ENCODE measurements at regions not wholly inside any gene's neighbourhood (a gene's known extent, or its start where the extent isn't known, plus 50 kb on each side); places are given as distances from the start of the nearest gene placed in this dataset.
"Not testable (repeated sequence)": the region's sequence is repeated elsewhere in the genome, so short reads cannot be mapped to it uniquely, and the experiment has no call there.

DNA sequence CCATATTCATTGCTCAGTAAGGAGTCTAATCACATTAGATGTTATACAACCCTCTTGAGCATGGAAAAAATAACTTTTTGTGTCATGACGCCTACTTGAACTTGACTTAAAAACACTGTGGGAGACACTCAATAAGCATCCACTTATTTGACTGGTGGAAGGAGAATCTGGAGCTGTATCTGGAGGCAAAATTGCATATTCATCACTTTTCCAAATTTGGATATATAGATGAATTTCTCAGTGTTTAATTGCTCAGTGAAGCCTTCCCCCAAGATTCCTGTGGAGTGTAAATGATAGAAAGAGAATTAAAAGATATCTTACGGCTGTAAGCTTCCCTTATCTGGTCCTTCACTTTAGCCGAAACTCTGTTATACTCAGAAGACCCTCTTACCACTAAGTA lies 610.7 kb upstream of the ADGRL2 start:
- DNase-seq = no peak
- Mint-ChIP-seq H3K27me3 (no peaks in the 10 kb centered on the region), H3K36me3 (ENCODE audit: low read depth) (no peaks in the 10 kb centered on the region), H3K9me3 (peaks cover 3% of the 10 kb centered on the region), H3K4me1 (no peaks in the 10 kb centered on the region), H3K4me3 (no peak overlapping the region), H3K27ac (no peak overlapping the region)
- POLR2A ChIA-PET = no interaction called here
- CTCF ChIA-PET = no interaction called here

DNA sequence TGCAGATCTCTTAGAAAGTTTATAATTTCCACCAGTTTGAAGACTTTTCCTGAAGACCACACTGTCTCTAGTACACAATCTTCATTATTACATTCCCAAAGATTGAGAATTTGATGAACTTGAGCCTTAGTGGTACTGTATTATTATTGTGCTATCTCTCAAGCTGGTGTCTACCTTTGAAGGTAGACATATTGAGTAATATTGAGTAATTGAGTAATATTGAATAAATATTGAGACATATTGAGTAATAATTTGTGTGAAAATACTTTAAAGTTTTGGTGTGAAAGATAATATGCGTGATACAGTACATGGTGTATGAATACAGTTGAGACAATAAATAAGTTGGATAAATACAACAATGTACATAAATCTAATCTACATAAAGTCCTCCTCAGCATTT lies 613.1 kb upstream of the ADGRL2 start:
- no peaks in the 10 kb centered on the region for H3K27me3 Mint-ChIP-seq
- no peaks in the 10 kb centered on the region for H3K4me1 Mint-ChIP-seq
- no peak for DNase-seq
- H3K36me3 Mint-ChIP-seq (ENCODE audit: low read depth) = no peaks in the 10 kb centered on the region
- H3K27ac Mint-ChIP-seq = no peak overlapping the region
- ChIA-PET CTCF (no interaction called here), POLR2A (no interaction called here)
- H3K9me3 Mint-ChIP-seq = peaks cover 2% of the 10 kb centered on the region
- H3K4me3 Mint-ChIP-seq = no peak overlapping the region

DNA sequence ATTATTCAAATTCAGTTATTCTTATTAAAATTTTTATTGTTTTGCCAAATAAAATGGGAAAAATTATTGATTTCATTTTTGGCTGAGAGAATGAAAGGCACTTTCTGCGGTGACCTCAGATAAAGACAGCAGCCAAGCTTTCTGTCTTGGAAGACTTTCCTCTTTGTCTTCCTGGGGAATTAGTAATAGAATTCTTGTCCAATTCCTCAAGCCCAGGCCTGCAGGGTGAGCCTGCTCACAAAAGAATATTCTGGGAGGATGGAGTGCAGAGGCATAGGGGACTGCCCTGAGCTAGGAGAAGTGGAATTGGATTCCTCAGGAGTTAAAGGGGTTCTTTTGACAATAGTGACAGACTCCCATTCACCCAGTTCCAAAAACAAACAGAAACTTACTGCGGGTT lies 614.5 kb upstream of the ADGRL2 start:
- no peaks in the 10 kb centered on the region for H3K27me3 Mint-ChIP-seq
- no peak overlapping the region for H3K27ac Mint-ChIP-seq
- DNase-seq = no peak
- POLR2A ChIA-PET = no interaction called here
- H3K36me3 Mint-ChIP-seq (ENCODE audit: low read depth) = no peaks in the 10 kb centered on the region
- H3K4me1 Mint-ChIP-seq = no peaks in the 10 kb centered on the region
- CTCF ChIA-PET = no interaction called here
- H3K4me3 Mint-ChIP-seq = no peak overlapping the region
- peaks cover 2% of the 10 kb centered on the region for H3K9me3 Mint-ChIP-seq

DNA sequence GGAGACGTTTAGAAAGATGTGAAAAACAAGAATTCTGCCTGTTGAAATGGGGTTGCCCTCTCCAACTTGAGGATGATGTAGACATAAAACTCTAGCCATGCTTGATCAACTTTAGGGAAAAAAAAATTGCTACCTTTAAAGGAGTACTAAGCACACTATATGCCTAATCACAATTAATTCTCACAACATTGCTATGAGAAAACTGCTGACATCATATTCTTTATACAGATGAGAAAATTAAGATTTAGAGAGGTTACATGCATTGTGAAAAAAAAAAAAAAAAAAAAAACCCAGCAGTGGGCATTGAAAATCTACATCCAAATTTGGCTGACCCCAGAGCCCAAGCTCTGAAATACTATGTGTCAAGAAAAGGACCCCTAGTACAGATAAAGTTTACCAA lies 617.2 kb upstream of the ADGRL2 start:
- CTCF ChIA-PET = interaction anchor here (1.0 kb wide), 1 partner anchor 9 kb away, joined by 3 read pairs; no protein-coding TSS in a partner anchor
- no peak for DNase-seq
- Mint-ChIP-seq H3K36me3 (ENCODE audit: low read depth) (no peaks in the 10 kb centered on the region), H3K27ac (no peak overlapping the region), H3K27me3 (no peaks in the 10 kb centered on the region), H3K4me3 (no peak overlapping the region), H3K9me3 (peaks cover 5% of the 10 kb centered on the region), H3K4me1 (no peaks in the 10 kb centered on the region)
- POLR2A ChIA-PET = no interaction called here

DNA sequence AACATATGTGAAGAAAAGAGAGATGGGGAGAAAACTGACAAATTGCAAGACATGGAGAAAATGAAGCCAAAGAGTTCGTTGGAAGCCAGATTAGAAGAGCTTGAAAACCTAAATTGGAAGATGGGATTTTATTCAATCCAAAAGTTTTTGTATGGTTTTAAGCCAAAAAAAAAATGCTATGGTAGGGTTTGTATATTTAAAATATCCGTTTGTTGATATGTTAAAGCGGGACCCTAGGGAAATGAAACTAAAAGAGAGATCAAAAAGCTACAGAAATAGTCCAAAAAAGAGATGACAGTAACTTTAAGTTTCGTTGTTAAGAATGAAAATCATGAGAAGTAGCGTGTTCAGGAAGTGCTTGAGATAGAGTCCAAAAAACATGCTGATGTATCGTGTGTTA lies 617.7 kb upstream of the ADGRL2 start:
- no peaks in the 10 kb centered on the region for H3K27me3 Mint-ChIP-seq
- no peaks in the 10 kb centered on the region for H3K36me3 Mint-ChIP-seq (ENCODE audit: low read depth)
- DNase-seq = no peak
- POLR2A ChIA-PET = no interaction called here
- no peaks in the 10 kb centered on the region for H3K4me1 Mint-ChIP-seq
- peaks cover 5% of the 10 kb centered on the region for H3K9me3 Mint-ChIP-seq
- no peak overlapping the region for H3K4me3 Mint-ChIP-seq
- CTCF ChIA-PET = interaction anchor here (1.0 to 1.2 kb wide), 2 partner anchors 9 to 12 kb away, joined by 3 to 4 read pairs; no protein-coding TSS in a partner anchor
- H3K27ac Mint-ChIP-seq = no peak overlapping the region

DNA sequence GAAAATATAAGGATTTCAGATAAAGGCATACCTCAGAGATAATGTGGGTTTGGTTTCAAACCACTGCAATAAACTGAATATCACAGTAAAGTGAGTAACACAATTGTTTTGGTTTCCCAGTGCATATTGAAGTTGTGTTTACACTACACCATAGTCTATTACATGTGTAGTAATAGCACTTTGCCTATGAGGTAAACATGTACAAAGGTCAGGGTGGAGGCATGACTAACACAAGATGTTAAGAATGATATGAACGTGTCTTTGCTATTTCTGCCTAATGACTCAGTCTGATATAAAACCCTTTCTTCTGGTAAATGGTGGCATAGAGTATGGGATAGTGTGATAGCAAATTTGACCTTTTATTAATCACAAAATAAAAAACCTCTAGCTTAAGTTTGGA lies 621.5 kb upstream of the ADGRL2 start:
- POLR2A ChIA-PET = no interaction called here
- CTCF ChIA-PET = no interaction called here
- no peaks in the 10 kb centered on the region for H3K4me1 Mint-ChIP-seq

DNA sequence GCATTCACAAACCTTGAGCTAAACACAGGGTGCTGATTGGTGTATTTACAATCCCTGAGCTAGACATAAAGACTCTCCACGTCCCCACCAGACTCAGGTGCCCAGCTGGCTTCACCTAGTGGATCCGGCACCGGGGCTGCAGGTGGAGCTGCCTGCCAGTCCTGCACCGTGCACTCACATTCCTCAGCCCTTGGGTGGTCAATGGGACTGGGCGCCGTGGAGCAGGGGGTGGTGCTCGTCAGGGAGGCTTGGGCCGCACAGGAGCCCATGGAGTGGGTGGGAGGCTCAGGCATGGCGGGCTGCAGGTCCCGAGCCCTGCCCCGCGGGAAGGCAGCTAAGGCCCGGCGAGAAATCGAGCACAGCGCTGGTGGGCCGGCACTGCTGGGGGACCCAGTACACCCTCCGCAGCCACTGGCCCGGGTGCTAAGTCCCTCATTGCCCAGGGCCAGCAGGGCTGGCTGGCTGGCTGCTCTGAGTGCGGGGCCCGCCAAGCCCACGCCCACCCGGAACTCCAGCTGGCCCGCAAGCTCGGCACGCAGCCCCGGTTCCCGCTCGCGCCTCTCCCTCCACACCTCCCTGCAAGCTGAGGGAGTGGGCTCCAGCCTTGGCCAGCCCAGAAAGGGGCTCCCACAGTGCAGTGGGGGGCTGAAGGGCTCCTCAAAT lies 622.2 kb upstream of the ADGRL2 start:
- POLR2A ChIA-PET; H3K36me3 Mint-ChIP-seq (ENCODE audit: low read depth); CTCF ChIA-PET; H3K4me1 Mint-ChIP-seq; H3K27me3 Mint-ChIP-seq; H3K9me3 Mint-ChIP-seq; DNase-seq; H3K27ac Mint-ChIP-seq; H3K4me3 Mint-ChIP-seq: not testable (repeated sequence)

More for the DNA sequence above, 621.5 kb upstream of the ADGRL2 start:
- Mint-ChIP-seq H3K36me3 (ENCODE audit: low read depth) (no peaks in the 10 kb centered on the region), H3K27me3 (no peaks in the 10 kb centered on the region), H3K9me3 (peaks cover 6% of the 10 kb centered on the region), H3K4me3 (no peak overlapping the region), H3K27ac (no peak overlapping the region)
- no peak for DNase-seq

DNA sequence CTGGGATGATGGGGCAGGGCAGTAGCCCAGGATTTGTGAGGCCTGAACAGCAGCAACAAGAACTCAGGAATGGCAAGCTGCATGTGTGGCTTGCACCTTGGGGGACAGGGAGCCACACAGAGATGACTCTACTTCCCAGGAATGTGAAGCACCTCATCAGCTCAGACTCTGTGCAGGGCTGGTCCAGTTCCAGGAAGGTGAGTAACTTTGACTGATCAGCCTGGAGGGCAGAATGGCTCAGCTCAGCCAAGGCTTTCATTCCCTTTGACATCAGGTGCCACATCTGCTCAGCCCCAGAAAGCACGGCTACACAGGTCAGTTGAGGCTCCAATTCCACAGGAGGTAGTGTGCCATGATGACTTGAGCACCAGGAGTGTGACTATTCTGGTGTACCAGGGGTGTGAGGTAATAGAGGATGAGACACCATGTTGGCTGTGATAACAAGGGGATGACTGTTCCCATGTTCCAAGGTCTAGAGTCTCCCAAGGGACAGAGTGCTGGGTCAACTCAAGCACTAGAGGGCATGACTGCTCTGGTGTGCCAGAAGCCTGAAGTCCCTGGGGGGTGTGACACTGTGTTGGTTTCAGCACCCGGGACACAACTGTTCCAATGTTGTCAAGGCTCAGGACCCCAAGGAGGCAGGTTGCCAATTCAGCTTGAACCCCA lies 625.8 kb upstream of the ADGRL2 start:
- Mint-ChIP-seq H3K27me3 (no peaks in the 10 kb centered on the region), H3K27ac (no peak overlapping the region), H3K4me3 (no peak overlapping the region), H3K9me3 (peaks cover 9% of the 10 kb centered on the region), H3K4me1 (no peaks in the 10 kb centered on the region), H3K36me3 (ENCODE audit: low read depth) (no peaks in the 10 kb centered on the region)
- ChIA-PET POLR2A (no interaction called here), CTCF (no interaction called here)
- DNase-seq = no peak

DNA sequence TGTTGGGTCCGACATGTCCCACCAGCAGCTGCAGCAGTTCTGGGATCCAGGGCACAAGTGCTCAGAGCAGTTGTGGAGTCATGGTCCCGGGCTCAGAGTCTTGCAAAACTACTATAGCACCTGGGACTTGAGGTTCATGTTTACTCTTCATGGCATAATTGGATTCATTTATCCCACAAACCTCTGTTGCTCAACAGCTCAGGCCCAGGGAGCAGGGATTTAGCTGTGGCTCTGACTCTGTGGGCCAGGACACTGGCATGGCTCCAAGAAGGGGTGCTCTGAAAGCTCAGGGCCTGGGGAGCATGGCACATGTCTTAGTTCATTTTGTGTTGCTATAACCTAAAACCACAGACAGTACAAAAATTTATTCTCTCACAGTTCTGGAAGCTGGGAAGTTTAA lies 626.7 kb upstream of the ADGRL2 start:
- POLR2A ChIA-PET = no interaction called here
- CTCF ChIA-PET = interaction anchor here (0.9 kb wide), 1 partner anchor 9 kb away, joined by 3 read pairs; no protein-coding TSS in a partner anchor

DNA sequence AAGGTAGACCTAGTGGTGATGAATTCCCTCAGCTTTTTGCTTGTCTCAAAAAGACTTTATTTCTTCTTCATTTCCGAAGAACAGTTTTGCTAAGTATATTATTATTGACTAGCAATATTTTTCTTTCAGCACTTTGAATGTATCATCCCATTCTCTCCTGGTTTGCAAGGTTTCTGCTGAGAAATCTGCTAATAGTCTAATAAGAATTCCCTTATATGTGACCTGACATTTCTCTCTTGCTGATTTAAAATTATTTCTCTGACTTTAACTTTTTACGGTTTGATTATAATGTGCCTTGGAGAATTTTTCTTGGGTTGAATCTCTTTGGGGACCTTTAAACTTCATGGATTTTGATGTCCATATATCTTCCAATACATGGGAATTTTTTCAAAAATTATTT lies 628.3 kb upstream of the ADGRL2 start:
- CTCF ChIA-PET = no interaction called here
- no peak overlapping the region for H3K27ac Mint-ChIP-seq

More for the DNA sequence above, 626.7 kb upstream of the ADGRL2 start:
- Mint-ChIP-seq H3K27ac (no peak overlapping the region), H3K36me3 (ENCODE audit: low read depth) (no peaks in the 10 kb centered on the region), H3K4me3 (no peak overlapping the region), H3K9me3 (peaks cover 8% of the 10 kb centered on the region), H3K4me1 (no peaks in the 10 kb centered on the region), H3K27me3 (no peaks in the 10 kb centered on the region)
- no peak for DNase-seq

DNA sequence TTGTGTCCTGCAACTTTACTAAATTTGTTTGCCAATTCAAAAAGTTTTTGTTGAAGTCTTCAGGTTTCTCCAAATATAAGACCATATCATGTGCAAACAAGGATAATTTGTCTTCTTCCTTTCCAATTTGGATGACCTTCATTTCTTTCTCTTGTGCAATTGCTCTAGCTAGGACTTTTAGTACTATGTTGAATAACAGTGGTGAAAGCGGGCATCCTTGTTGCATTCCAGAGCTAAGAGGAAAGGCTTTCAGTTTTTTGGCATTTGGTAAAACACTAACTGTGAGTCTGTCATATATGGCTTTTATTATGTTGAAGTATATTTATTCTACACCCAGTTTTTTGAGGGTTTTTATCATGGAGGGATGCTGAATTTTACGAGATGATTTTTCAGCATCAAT lies 630.0 kb upstream of the ADGRL2 start:
- no peak overlapping the region for H3K4me3 Mint-ChIP-seq
- no peak for DNase-seq
- CTCF ChIA-PET = no interaction called here
- no peaks in the 10 kb centered on the region for H3K27me3 Mint-ChIP-seq
- H3K9me3 Mint-ChIP-seq = peaks cover 8% of the 10 kb centered on the region
- no peak overlapping the region for H3K27ac Mint-ChIP-seq
- POLR2A ChIA-PET = no interaction called here
- H3K36me3 Mint-ChIP-seq (ENCODE audit: low read depth) = no peaks in the 10 kb centered on the region
- H3K4me1 Mint-ChIP-seq = no peaks in the 10 kb centered on the region

More for the DNA sequence above, 628.3 kb upstream of the ADGRL2 start:
- Mint-ChIP-seq H3K27me3 (no peaks in the 10 kb centered on the region), H3K4me3 (no peak overlapping the region), H3K9me3 (peaks cover 8% of the 10 kb centered on the region), H3K4me1 (no peaks in the 10 kb centered on the region), H3K36me3 (ENCODE audit: low read depth) (no peaks in the 10 kb centered on the region)
- POLR2A ChIA-PET = no interaction called here
- DNase-seq = no peak

DNA sequence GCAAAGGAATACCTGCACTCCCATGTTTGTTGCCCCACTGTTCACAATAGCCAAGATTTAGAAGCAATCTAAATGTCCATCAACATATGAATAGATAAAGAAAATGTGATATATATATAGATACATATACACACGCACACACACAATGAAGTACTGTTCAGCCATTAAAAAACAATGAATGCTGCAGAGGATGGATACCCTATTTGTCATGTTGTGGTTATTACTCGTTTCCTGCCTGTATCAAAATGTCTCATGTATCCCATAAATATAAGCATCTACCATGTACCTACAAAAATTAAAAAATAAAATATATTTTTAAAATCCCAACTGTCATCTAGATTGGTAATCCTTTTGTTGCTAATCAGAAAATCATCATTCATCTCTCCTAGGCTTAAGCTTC lies 634.8 kb upstream of the ADGRL2 start:
- no peaks in the 10 kb centered on the region for H3K27me3 Mint-ChIP-seq
- H3K4me1 Mint-ChIP-seq = no peaks in the 10 kb centered on the region
- POLR2A ChIA-PET = no interaction called here
- CTCF ChIA-PET = no interaction called here
- peaks cover 9% of the 10 kb centered on the region for H3K9me3 Mint-ChIP-seq
- DNase-seq = no peak
- no peak overlapping the region for H3K4me3 Mint-ChIP-seq
- no peaks in the 10 kb centered on the region for H3K36me3 Mint-ChIP-seq (ENCODE audit: low read depth)
- H3K27ac Mint-ChIP-seq = no peak overlapping the region

DNA sequence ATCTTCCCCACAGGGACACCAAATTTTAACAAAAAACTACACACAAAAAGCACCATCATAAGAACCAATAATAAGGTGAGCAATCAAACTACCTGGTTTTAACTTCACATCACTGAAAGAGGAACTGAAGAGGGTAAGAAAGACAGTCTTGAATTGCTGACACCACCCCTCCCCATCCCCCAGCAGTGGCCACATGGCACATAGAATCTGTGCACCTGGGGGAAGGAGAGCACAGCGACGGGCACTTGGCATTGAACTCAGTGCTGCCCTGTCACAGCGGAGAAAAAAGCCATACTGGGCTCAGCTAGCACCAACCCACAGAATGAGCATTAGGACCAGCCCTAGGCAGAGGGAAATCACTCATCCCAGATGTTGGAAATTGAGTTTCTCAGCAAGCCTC lies 640.0 kb upstream of the ADGRL2 start:
- DNase-seq = no peak
- ChIA-PET POLR2A (no interaction called here), CTCF (interaction anchor here (0.6 kb wide), 1 partner anchor 119 kb away, joined by 3 read pairs; no protein-coding TSS in a partner anchor)
- no peaks in the 10 kb centered on the region for H3K27me3 Mint-ChIP-seq
- H3K4me3 Mint-ChIP-seq = no peak overlapping the region
- no peaks in the 10 kb centered on the region for H3K4me1 Mint-ChIP-seq
- H3K9me3 Mint-ChIP-seq = peaks cover 9% of the 10 kb centered on the region
- H3K27ac Mint-ChIP-seq = no peak overlapping the region
- no peaks in the 10 kb centered on the region for H3K36me3 Mint-ChIP-seq (ENCODE audit: low read depth)

DNA sequence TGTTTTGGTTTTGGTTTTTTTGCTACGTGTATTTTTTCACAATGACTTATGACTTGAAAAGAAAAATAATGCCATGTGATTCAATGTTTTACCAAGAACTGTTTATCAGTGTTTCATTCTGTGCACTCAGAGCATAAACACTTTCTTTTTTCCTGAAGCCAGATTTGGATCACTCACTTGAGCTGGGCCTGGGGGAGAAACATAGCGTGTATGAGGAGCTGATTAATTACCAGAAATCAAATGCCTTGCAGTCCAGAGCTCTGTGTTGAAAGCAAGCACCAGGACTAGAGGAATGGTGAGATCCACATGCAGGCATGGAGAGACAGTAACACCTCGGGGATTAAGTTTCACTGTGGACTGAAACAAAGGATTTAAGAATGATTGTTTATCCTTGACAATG lies 642.1 kb upstream of the ADGRL2 start:
- H3K4me3 Mint-ChIP-seq = no peak overlapping the region
- no peak for DNase-seq
- H3K27ac Mint-ChIP-seq = no peak overlapping the region
- POLR2A ChIA-PET = no interaction called here
- no peaks in the 10 kb centered on the region for H3K36me3 Mint-ChIP-seq (ENCODE audit: low read depth)
- H3K4me1 Mint-ChIP-seq = no peaks in the 10 kb centered on the region
- H3K9me3 Mint-ChIP-seq = peaks cover 2% of the 10 kb centered on the region
- H3K27me3 Mint-ChIP-seq = no peaks in the 10 kb centered on the region
- CTCF ChIA-PET = no interaction called here
